ENCODE measurements at regions not wholly inside any gene's neighbourhood (a gene's known extent, or its start where the extent isn't known, plus 50 kb on each side); places are given as distances from the start of the nearest gene placed in this dataset.

GRCh38 chr9:81466981-81467380, 222.4 kb downstream of the TLE1 start:
- Histone ChIP-seq H3K27ac (ENCODE audit: extremely low read depth, low read depth, low read length) (no peak overlapping the region), H3K9ac (ENCODE audit: insufficient read depth in 1 of 2, low read depth in 2 of 2, low read length in 2 of 2) (no peak overlapping the region), H3K36me3 (ENCODE audit: control insufficient read depth, insufficient read depth, low read length) (no peaks in the 10 kb centered on the region), H3K27me3 (ENCODE audit: control insufficient read depth in 2 of 2, insufficient read depth in 2 of 2, low read length in 2 of 2) (no peaks in the 10 kb centered on the region), H3K9me1 (ENCODE audit: control insufficient read depth, insufficient read depth, low read length) (no peaks in the 10 kb centered on the region), H4K20me1 (replicated peaks; ENCODE audit: control insufficient read depth, insufficient read depth, low read length) (no peaks in the 10 kb centered on the region), H2AFZ (ENCODE audit: low read depth, low read length) (no peak overlapping the region), H3K9me3 (replicated peaks; ENCODE audit: control insufficient read depth, insufficient read depth, low read depth, low read length) (no peaks in the 10 kb centered on the region; the same call in 1 of the 2 replicates), H3K4me3 (no peak overlapping the region), H3K4me1 (replicated peaks in 1 of 2; ENCODE audit: control insufficient read depth in 2 of 2, insufficient read depth in 2 of 2, low read length in 2 of 2) (no peaks in the 10 kb centered on the region), H3K79me2 (ENCODE audit: control insufficient read depth, insufficient read depth, low read length) (no peaks in the 10 kb centered on the region), H3K4me2 (ENCODE audit: insufficient read depth, low read length) (no peak overlapping the region)
- TF ChIP-seq SAFB2 (IDR thresholded peaks at IDR 0.05; ENCODE audit: borderline replicate concordance, low read depth, low read length, severe bottlenecking) = no peak
- TF ChIP-seq POLR2B (IDR thresholded peaks at IDR 0.05; ENCODE audit: low read depth, partially characterized antibody) = no peak
- TF ChIP-seq CBX8 (IDR thresholded peaks at IDR 0.05; ENCODE audit: borderline replicate concordance, extremely low read depth, low read depth, low read length, poor library complexity, severe bottlenecking) = no peak
- no peak for TF ChIP-seq L3MBTL2 (IDR thresholded peaks at IDR 0.05)
- TF ChIP-seq RBM25 (IDR thresholded peaks at IDR 0.05; ENCODE audit: low read depth, low read length, severe bottlenecking) = no peak
- no peak for TF ChIP-seq SRSF1 (IDR thresholded peaks at IDR 0.05; ENCODE audit: low read depth, low read length)
- no peak for TF ChIP-seq CBX2 (IDR thresholded peaks at IDR 0.05; ENCODE audit: insufficient read depth, low read length, poor library complexity, severe bottlenecking)
- TF ChIP-seq ATF1 (CRISPR knock-in tag; IDR thresholded peaks at IDR 0.05) = no peak
- TF ChIP-seq ATF1 (tag; IDR thresholded peaks at IDR 0.05) = no peak
- WGBS (ENCODE audit: insufficient coverage, low coverage, missing lambda C conversion rate) = 0% methylated on average over 3 of the region's 5 CpGs
- BruUV-seq (replicated peaks) = no TSS peak
- POLR2A ChIA-PET = no interaction called here
- no peak for FAIRE-seq
- ATAC-seq = no peak
- in situ Hi-C loops (cut with MboI) (no loop called here), intact Hi-C loops (cut with micrococcal nuclease) (no loop called here)
- CTCF ChIA-PET (ENCODE audit: low intra/inter-chr PET ratio) = no interaction called here
- DNase-seq (ENCODE audit: extremely low read depth in 1 of 4, low spot score in 3 of 4) = no peak
